GM19455 (cell line): ENCODE measurements at regions not wholly inside any gene's neighbourhood (a gene's known extent, or its start where the extent isn't known, plus 50 kb on each side); places are given as distances from the start of the nearest gene placed in this dataset.
"Not testable (repeated sequence)": the region's sequence is repeated elsewhere in the genome, so short reads cannot be mapped to it uniquely, and the experiment has no call there.

Experiments
- ATAC-seq: cut with Tn5 transposase; IDR thresholded peaks from one replicate; pipeline ENCODE4 v1.9.1; 2021; ENCODE audit not compliant: unreplicated experiment

- ATAC-seq, result no peak
These were observed 111.9 kb upstream of the TANK start for GRCh38 chr2:161048317-161048716.

GRCh38 chr2:161049559-161049958 lies 110.7 kb upstream of the TANK start:
- no peak for ATAC-seq

GRCh38 chr2:161052214-161052613 lies 108.0 kb upstream of the TANK start:
- ATAC-seq, result no peak

- ATAC-seq, result no peak
These were observed 104.9 kb upstream of the TANK start for GRCh38 chr2:161055289-161055688.

DNA sequence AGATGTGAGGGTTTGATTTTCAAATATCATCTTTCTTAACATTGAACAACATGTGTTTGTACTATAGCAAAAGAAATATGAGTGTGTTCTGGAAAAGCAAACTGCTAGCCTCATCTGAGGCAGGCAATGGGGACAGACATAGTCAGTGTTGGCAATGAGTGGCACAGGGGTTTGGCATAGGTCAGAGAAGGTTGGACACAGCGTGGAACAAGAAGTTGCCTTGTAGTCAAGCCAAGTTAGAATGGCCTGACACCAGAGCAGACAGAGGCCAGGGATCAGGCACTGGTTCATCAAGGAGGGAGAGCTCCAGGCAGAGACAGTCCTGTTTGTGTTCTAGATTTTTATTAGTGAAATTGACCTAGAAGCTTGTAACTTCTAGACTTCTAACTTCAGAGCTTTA lies 100.8 kb upstream of the TANK start:
- ATAC-seq, result no peak

- no peak for ATAC-seq
These were observed 98.4 kb upstream of the TANK start for GRCh38 chr2:161061786-161062185.

DNA sequence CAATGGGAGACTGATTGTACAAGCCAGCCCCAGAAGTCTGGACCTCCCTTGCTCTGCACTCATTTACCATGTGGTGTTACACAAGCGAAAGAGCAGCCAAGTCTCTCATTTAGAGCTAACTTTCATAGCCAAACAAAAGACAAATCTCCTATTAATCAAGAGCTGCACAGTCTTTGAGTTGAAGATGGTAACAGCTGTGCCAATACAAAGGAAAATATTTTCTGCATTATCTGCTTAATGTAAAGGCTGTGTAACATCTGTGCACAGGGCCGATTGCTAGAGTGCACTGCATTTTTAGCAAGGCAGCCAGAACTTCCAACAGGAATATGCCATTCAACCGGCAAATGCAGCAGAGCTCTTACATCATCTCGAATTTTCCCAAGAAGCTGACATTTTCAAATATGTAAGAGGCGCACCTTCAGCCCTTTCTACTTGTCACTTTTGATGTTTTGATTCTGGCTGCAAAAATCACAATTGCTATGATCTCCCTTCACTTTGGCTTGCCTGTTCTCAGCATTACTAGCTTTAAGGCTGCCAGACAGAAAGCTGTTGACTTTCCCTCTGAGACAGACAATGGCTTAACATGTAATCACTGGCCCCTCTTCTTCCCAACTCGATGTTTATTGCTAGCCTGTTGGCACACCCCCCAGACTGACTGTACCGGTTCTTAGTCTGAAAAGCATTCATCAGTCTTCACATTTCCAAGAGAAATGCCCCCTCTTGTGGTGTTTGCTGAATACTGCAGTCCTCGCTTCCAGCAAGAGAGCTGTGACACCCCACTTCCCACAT lies 96.9 kb upstream of the TANK start:
- ATAC-seq, result peak; percentile 86

DNA sequence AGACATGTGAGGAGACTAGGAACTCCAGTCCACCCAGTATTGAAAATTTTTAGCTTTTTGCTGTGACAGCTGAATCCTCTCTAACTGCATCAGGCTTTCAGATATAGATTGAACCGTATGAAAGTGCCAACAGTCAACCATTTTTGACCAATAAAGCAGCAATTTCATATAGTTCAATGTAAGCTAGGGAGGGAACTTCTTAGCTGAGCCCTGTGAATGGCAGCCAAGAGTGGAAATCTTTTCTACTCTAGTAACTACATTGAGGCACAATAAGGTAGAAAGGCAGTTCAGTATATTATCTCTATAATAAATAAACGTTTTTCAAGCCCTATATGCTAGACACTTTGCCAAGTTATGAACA lies 96.3 kb upstream of the TANK start:
- peak; percentile 39 for ATAC-seq

GRCh38 chr2:161067846-161068350 lies 92.3 kb upstream of the TANK start:
- no peak for ATAC-seq

GRCh38 chr2:161068670-161069069 lies 91.6 kb upstream of the TANK start:
- ATAC-seq, result no peak

GRCh38 chr2:161070693-161071479 lies 89.3 kb upstream of the TANK start:
- ATAC-seq, result no peak

DNA sequence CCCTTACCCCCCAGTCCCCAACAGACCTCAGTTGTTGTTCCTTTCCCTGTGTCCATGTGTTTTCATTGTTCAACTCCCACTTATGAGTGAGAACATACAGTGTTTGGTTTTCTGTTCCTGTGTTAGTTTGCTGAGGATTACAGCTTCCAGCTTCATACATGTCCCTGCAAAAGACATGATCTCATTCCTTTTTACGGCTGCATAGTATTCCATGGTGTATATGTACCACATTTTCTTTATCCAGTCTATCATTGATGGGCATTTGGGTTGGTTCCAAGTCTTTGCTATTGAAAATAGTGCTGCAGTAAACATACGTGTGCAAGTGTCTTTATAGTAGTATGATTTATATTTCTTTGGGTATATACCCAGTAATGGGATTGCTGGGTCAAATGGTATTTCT lies 87.8 kb upstream of the TANK start:
- not testable (repeated sequence) for ATAC-seq

DNA sequence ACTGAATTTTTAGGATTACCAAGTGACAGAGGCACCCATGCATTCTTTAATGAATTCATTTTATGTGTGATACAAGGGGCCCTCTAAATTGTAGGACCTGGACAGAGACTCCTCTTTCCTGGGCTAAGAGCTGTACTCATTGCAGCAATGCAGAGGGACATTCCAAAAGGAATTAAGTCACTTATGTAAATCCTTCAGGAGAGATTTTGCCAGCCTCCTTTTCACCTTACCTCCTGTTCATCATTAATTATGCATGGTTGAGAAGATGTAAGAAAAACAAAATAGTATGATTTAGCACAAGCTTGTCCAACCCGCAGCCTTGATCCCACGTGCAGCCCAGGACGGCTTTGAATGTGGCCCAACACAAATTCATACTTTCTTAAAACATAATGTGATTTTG lies 84.5 kb upstream of the TANK start:
- ATAC-seq, result no peak

DNA sequence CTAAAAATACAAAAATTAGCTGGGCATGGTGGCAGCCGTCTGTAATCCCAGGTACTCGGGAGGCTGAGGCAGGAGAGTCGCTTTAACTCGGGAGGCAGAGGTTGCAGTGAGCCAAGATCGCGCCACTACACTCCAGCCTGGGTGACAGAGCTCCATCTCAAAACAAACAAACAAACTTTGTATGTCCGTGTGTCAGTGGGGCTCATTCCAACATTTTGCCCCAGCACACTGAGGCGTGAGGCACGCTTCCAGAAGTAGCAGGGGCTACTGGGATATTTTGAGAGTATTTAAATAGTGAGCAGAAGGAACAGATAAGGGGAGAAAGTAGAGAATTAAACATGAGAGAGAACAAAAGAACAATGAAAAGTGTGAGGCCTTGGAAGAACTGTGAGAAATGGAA lies 83.3 kb upstream of the TANK start:
- no peak for ATAC-seq

DNA sequence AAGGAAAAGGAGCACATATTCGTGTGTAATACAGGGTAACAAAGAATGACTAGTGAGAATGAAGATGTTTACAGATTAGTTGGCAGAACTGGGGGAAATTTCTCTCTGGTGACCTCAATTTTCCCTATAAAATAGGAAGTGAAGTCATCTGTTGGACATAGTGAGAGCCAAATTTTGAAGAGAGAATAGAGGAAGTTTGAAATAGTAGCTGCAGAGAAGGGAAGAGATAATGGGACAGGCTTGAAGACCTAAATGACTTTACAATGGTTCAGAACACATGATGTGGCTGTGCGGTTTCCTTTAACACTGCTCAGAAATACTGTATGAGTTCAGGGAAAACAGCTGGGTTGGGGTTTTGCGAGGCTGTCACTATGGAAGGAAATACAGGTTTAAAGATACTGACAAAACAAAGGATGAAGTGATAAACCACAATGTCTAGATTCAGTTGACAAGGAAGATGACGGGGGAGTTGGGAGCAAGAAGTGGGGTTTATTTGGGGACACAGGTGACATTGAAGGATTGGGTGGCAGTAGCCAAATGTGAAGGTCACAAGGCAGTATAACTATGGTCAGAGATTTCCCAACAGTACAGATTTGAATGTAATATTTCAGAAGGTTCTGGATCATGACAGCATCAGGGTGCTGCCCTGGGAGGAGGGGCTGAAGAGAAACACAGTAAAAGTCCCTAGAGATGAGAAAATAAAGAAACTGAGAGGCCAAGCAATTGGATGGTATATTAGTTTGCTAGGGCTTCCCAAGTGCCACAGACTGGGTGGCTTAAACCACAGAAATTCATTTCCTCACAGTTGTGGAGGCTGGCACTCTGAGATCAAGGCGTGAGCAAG lies 82.6 kb upstream of the TANK start:
- peak; percentile 90 for ATAC-seq

DNA sequence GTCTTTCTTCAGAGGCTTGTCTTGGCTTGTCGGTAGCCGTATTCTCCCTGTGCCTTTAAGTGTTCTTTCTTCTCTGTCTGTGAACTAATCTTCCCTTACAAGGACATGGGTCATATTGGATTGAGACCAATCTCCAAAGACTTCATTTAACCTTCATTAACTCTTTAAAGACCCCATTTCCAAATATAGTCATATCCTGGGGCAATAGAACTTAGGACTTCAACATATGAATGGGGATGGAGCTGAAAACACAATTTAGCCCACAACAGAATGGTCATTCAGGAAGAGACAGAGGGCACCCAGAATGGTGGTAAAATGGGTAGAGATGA lies 82.1 kb upstream of the TANK start:
- peak; percentile 1 for ATAC-seq

- no peak for ATAC-seq
These were observed 75.1 kb upstream of the TANK start for GRCh38 chr2:161085149-161085548.

GRCh38 chr2:161088658-161089350 lies 71.4 kb upstream of the TANK start:
- ATAC-seq, result peak; percentile 75

- no peak for ATAC-seq
These were observed 69.8 kb upstream of the TANK start for GRCh38 chr2:161090411-161090810.

- ATAC-seq, result no peak
These were observed 64.9 kb upstream of the TANK start for GRCh38 chr2:161095314-161095713.

- no peak for ATAC-seq
These were observed 63.9 kb upstream of the TANK start for GRCh38 chr2:161096336-161096735.
